Glutamatergic neuron (in vitro differentiated cells): ENCODE measurements at regions not wholly inside any gene's neighbourhood (a gene's known extent, or its start where the extent isn't known, plus 50 kb on each side); places are given as distances from the start of the nearest gene placed in this dataset.

Source experiments
- DNase-seq: peaks from one replicate; pipeline ENCODE4 v3.0.0; 2022
- H3K27ac Mint-ChIP-seq: one replicate; pipeline ENCODE4 v1.8.0; 2020; ENCODE audit warnings: mild to moderate bottlenecking, mixed read lengths, inconsistent platforms; ENCODE audit not compliant: unreplicated experiment
- H3K27me3 Mint-ChIP-seq: one replicate; pipeline ENCODE4 v1.8.0; 2020; ENCODE audit warnings: mild to moderate bottlenecking, moderate library complexity, mixed read lengths, inconsistent platforms; ENCODE audit not compliant: unreplicated experiment
- H3K36me3 Mint-ChIP-seq: one replicate; pipeline ENCODE4 v1.8.0; 2020; ENCODE audit warnings: mild to moderate bottlenecking, mixed read lengths, inconsistent platforms; ENCODE audit not compliant: unreplicated experiment
- H3K4me1 Mint-ChIP-seq: one replicate; pipeline ENCODE4 v1.8.0; 2020; ENCODE audit warnings: mild to moderate bottlenecking, low read depth, mixed read lengths, inconsistent platforms; ENCODE audit not compliant: unreplicated experiment
- H3K4me3 Mint-ChIP-seq: one replicate; pipeline ENCODE4 v1.8.0; 2020; ENCODE audit warnings: mild to moderate bottlenecking, mixed read lengths, inconsistent platforms; ENCODE audit not compliant: unreplicated experiment
- H3K9me3 Mint-ChIP-seq: one replicate; pipeline ENCODE4 v1.8.0; 2020; ENCODE audit warnings: mild to moderate bottlenecking, moderate library complexity, mixed read lengths, inconsistent platforms; ENCODE audit not compliant: unreplicated experiment
- TF ChIP-seq, protein P1 (sequence below): fragments of 200-600 bp; sonication (generic); IDR thresholded peaks from one replicate; pipeline ENCODE4 v1.5.0; 2021; ENCODE audit not compliant: partially characterized antibody, unreplicated experiment

DNA sequence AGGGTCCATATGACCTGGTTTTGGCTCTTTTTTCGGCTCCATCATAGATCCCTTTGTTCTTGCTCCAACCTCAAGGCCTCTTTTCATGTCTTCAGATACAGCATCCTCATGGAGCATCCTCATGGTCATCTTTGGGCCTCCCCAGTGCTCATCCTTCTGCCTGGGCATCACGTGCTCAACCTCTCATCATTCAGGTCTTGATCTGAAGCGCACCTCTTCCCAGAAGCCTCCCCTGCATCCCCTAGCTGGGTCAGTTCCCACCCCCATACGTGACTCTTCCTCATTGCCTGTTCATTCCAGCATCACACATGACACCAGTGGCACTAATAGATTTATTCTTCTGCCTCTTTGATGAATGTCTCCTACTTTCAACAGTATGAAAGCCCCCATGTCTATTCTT is 192.2 kb downstream of the MIAT start:
- H3K4me1 Mint-ChIP-seq: no peaks in the 10 kb centered on the region
- no peak for DNase-seq
- H3K36me3 Mint-ChIP-seq: no peaks in the 10 kb centered on the region
- no peak overlapping the region for H3K27ac Mint-ChIP-seq
- peaks cover 2% of the 10 kb centered on the region for H3K27me3 Mint-ChIP-seq
- TF ChIP-seq, protein P1, sequence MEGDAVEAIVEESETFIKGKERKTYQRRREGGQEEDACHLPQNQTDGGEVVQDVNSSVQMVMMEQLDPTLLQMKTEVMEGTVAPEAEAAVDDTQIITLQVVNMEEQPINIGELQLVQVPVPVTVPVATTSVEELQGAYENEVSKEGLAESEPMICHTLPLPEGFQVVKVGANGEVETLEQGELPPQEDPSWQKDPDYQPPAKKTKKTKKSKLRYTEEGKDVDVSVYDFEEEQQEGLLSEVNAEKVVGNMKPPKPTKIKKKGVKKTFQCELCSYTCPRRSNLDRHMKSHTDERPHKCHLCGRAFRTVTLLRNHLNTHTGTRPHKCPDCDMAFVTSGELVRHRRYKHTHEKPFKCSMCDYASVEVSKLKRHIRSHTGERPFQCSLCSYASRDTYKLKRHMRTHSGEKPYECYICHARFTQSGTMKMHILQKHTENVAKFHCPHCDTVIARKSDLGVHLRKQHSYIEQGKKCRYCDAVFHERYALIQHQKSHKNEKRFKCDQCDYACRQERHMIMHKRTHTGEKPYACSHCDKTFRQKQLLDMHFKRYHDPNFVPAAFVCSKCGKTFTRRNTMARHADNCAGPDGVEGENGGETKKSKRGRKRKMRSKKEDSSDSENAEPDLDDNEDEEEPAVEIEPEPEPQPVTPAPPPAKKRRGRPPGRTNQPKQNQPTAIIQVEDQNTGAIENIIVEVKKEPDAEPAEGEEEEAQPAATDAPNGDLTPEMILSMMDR: no peak
- no peak overlapping the region for H3K4me3 Mint-ChIP-seq
- no peaks in the 10 kb centered on the region for H3K9me3 Mint-ChIP-seq

DNA sequence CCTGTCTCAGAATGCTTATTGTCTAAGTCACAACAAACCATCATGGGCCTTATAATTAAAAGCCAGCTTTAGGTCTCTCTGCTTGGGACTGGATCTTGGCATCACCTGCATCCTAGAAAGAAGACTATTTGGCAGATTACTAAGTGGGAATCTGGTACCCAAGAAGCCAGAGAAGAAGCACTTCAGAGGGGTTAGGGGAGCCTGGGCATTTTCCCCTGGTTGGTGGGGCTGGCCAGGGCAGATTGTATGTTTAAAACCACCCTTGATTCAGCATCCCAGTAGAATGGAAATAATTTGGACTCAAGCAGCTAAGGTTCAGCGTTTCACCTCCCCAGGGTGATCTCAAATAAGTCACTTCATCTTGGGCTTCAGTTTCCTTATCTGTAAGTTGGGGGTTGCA is 193.7 kb downstream of the MIAT start:
- TF ChIP-seq, protein P1: no peak
- Mint-ChIP-seq H3K27me3 (peaks cover 2% of the 10 kb centered on the region), H3K27ac (no peak overlapping the region), H3K9me3 (no peaks in the 10 kb centered on the region), H3K4me3 (no peak overlapping the region), H3K36me3 (no peaks in the 10 kb centered on the region), H3K4me1 (no peaks in the 10 kb centered on the region)
- no peak for DNase-seq

DNA sequence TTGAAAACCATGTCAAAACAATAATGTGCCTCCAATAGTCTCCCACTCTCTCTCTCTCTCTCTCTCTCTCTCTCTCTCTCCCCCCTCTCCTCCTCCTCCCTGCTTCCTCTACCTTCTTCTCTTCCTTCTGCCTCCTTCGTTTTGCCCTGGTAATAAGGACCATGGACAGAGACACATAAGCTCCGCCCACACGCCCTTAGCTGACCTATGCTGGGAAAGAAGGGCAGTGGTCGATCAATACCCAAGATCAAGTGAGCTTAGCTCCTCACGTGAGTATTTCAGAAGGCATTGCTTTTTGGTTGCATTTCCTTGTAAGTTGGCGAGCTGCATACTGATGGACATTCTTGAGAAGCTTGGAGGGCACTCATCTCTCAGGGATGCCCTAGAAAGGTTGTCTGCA is 194.8 kb downstream of the MIAT start:
- TF ChIP-seq, protein P1: no peak
- no peaks in the 10 kb centered on the region for H3K9me3 Mint-ChIP-seq
- no peaks in the 10 kb centered on the region for H3K36me3 Mint-ChIP-seq
- DNase-seq: peak; percentile 41
- H3K4me1 Mint-ChIP-seq: no peaks in the 10 kb centered on the region
- no peak overlapping the region for H3K27ac Mint-ChIP-seq
- no peaks in the 10 kb centered on the region for H3K27me3 Mint-ChIP-seq
- no peak overlapping the region for H3K4me3 Mint-ChIP-seq

DNA sequence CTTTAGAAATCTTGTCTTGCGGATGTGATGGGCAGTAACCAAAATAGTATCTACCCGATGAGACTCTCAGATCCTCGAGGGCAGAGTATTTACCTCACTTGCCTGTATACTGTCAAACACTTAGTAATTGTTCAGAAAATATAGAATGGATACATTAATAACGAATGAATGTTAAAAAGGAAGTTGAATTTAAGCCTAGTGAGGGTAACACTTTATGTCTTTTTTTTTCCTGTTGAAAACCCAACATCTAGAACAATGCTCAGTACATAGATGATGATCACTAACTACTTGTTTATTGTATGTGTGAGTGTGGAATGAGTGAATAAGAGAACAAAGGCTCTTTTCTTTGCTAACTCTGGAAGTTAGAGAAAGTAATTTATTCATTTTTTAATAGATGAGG is 195.7 kb downstream of the MIAT start:
- no peak overlapping the region for H3K4me3 Mint-ChIP-seq
- H3K9me3 Mint-ChIP-seq: no peaks in the 10 kb centered on the region
- peaks cover 2% of the 10 kb centered on the region for H3K27me3 Mint-ChIP-seq
- no peak overlapping the region for H3K27ac Mint-ChIP-seq
- TF ChIP-seq, protein P1: no peak
- no peaks in the 10 kb centered on the region for H3K4me1 Mint-ChIP-seq
- DNase-seq: no peak
- H3K36me3 Mint-ChIP-seq: no peaks in the 10 kb centered on the region

DNA sequence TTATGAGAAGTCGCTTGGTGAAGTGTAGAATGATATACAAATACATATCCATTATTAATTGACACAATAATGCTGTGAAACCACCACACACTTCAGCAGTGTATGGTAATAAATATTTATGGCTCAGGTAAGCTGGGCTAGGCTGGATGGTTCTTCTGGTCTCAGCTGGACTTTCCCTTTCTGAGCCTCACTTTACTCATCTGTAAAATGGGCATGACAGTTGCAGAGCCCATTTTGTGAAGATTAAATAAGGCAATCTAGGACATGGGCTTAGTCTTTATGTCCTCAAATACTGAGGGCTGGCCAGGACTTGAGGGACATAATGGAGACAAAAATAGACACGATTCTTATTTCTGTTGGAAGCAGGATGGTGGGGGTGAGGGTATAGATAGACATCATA is 196.1 kb downstream of the MIAT start:
- Mint-ChIP-seq H3K4me1 (no peaks in the 10 kb centered on the region), H3K9me3 (no peaks in the 10 kb centered on the region), H3K4me3 (no peak overlapping the region), H3K27ac (no peak overlapping the region), H3K36me3 (no peaks in the 10 kb centered on the region), H3K27me3 (peaks cover 2% of the 10 kb centered on the region)
- DNase-seq: no peak
- TF ChIP-seq, protein P1: no peak
